ENCODE measurements at regions not wholly inside any gene's neighbourhood (a gene's known extent, or its start where the extent isn't known, plus 50 kb on each side); places are given as distances from the start of the nearest gene placed in this dataset.
"Not testable (repeated sequence)": the region's sequence is repeated elsewhere in the genome, so short reads cannot be mapped to it uniquely, and the experiment has no call there.

GRCh38 chr2:16113568-16113967, 173.2 kb downstream of the MYCN start:
- no peak for DNase-seq

GRCh38 chr2:16112972-16113560, 172.7 kb downstream of the MYCN start:
- no peak for DNase-seq

GRCh38 chr2:16112251-16112971, 172.1 kb downstream of the MYCN start:
- no peak for DNase-seq

GRCh38 chr2:16111838-16112210, 171.5 kb downstream of the MYCN start:
- DNase-seq = no peak

GRCh38 chr2:16109821-16110310, 169.5 kb downstream of the MYCN start:
- no peak for DNase-seq

GRCh38 chr2:16109368-16109820, 169.0 kb downstream of the MYCN start:
- DNase-seq = no peak

- no peak for DNase-seq
Observed at GRCh38 chr2:16107246-16107645, 166.9 kb downstream of the MYCN start.

- DNase-seq = no peak
Observed at GRCh38 chr2:16106619-16107018, 166.3 kb downstream of the MYCN start.

- DNase-seq = no peak
Observed at GRCh38 chr2:16105669-16106281, 165.4 kb downstream of the MYCN start.

GRCh38 chr2:16104949-16105668, 164.8 kb downstream of the MYCN start:
- no peak for DNase-seq

- DNase-seq = no peak
Observed at GRCh38 chr2:16104315-16104948, 164.1 kb downstream of the MYCN start.

GRCh38 chr2:16103614-16104314, 163.4 kb downstream of the MYCN start:
- DNase-seq = no peak

- DNase-seq = no peak
Observed at GRCh38 chr2:16102976-16103380, 162.6 kb downstream of the MYCN start.

- DNase-seq = no peak
Observed at GRCh38 chr2:16102358-16102975, 162.1 kb downstream of the MYCN start.

GRCh38 chr2:16101196-16101595, 160.8 kb downstream of the MYCN start:
- DNase-seq = no peak

- DNase-seq = no peak
Observed at GRCh38 chr2:16100006-16100405, 159.7 kb downstream of the MYCN start.

GRCh38 chr2:16099326-16099725, 159.0 kb downstream of the MYCN start:
- no peak for DNase-seq

GRCh38 chr2:16096962-16097361, 156.6 kb downstream of the MYCN start:
- no peak for DNase-seq

- not testable (repeated sequence) for DNase-seq
Observed at GRCh38 chr2:16095483-16095882, 155.1 kb downstream of the MYCN start.

- no peak for DNase-seq
Observed at GRCh38 chr2:16094811-16095210, 154.5 kb downstream of the MYCN start.

- DNase-seq = no peak
Observed at GRCh38 chr2:16093639-16094529, 153.5 kb downstream of the MYCN start.

Data from T-helper 2 cell (primary cell).